GM13976 (cell line): ENCODE measurements at regions not wholly inside any gene's neighbourhood (a gene's known extent, or its start where the extent isn't known, plus 50 kb on each side); places are given as distances from the start of the nearest gene placed in this dataset.

ENCODE experiments used
- DNase-seq: peaks from one replicate; pipeline ENCODE4 v3.0.0; 2012; ENCODE audit warnings: low spot score
- CTCF ChIP-seq: IDR thresholded peaks from 2 replicates; pipeline ENCODE4 v1.5.1; 2012; ENCODE audit warnings: borderline replicate concordance, mild to moderate bottlenecking; ENCODE audit not compliant: insufficient read depth; ENCODE audit errors: extremely low read depth, missing control alignments, control extremely low read depth
- in situ Hi-C: fragments of 300-500 bp; cut with MboI; formaldehyde crosslinking; loops from one replicate; pipeline ENCODE4 v1.12.0; 2022; ENCODE audit warnings: low sequenced_read_pairs, mixed read lengths, inconsistent platforms; ENCODE audit not compliant: unreplicated experiment

DNA sequence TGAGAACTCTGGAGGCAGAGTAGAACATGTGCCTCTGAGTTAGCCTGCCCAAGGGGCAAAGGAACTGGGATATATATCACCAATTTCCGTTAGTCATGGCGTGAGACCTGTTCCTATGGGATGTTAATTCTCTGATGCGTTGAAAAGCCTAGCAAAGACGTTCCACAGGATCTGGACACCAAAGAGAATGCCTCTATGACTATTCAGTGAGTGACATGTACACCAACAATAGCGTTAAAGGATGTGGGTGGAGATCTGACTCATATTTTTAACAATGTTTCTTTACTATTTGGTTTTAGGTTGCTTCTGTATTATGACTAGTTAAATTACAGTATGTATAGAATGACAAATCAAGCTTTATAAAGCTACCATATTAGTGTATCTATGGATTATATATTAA is 320.9 kb upstream of the MC4R start:
- DNase-seq, result no peak
- in situ Hi-C loops, result no loop called here
- TF ChIP-seq CTCF, result no peak

DNA sequence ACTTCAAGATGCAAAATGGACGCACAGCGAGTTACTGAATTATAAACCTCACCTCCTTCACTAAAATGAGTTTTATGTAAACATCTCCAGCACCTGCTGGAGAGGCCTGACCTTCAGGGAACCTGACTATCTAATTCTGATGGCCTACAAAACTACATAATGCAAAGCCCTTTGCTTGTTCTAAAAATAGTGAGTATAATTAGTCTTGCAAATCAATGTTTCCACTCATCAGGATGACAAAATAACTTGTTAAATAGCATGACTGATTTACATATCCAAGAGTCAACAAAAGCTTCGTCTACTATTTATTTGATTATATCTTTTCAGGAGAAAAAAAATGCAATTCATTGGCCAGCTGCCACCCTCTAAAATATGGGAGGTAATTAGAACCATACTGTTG is 326.3 kb upstream of the MC4R start:
- no peak for DNase-seq
- no peak for TF ChIP-seq CTCF
- in situ Hi-C loops, result no loop called here

GRCh38 chr18:60722742-60723141 is 350.2 kb upstream of the MC4R start:
- in situ Hi-C loops, result no loop called here
- no peak for DNase-seq
- TF ChIP-seq CTCF, result no peak

- TF ChIP-seq CTCF, result no peak
- no peak for DNase-seq
- in situ Hi-C loops, result no loop called here
Observed at GRCh38 chr18:60732143-60732542, 359.6 kb upstream of the MC4R start.

GRCh38 chr18:60739212-60739611 is 366.6 kb upstream of the MC4R start:
- no peak for TF ChIP-seq CTCF
- no peak for DNase-seq
- in situ Hi-C loops, result no loop called here

DNA sequence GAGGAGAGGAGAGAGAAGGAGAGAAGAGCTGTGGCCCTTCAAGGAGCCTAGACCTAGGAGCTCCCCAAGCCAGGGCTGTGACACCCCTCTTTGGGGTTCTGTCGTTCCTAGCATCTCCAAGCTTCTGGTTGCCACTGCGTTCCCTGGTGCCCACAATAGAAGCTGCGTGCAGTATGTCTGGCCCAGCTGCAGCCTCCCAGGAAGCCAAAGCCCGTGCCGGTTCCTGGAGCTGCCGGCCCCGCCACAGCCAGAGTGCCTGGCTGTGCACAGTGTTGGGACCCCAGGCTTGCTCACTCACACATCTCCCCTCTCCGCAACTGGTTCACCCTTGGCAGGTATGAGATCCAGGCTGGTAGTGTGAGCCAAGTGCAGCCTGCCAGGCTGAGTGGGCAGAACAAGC is 367.7 kb upstream of the MC4R start:
- in situ Hi-C loops, result no loop called here
- no peak for TF ChIP-seq CTCF
- no peak for DNase-seq

- in situ Hi-C loops, result no loop called here
- DNase-seq, result no peak
- TF ChIP-seq CTCF, result no peak
Observed at GRCh38 chr18:60746491-60746890, 373.9 kb upstream of the MC4R start.
